Vagina (tissue), 2 donors: ENCODE measurements at regions not wholly inside any gene's neighbourhood (a gene's known extent, or its start where the extent isn't known, plus 50 kb on each side); places are given as distances from the start of the nearest gene placed in this dataset.

Source experiments
- CTCF ChIP-seq, 3 experiments: fragments of 450-650 bp in 2 of 3; fragments of 200-600 bp in 1 of 3; sonication (generic) in 1 of 3; IDR thresholded peaks; one replicate each; pipeline ENCODE4 v1.5.1; 2017 to 2019; ENCODE audit warnings: antibody characterized with exemption in 3 of 3, mild to moderate bottlenecking in 2 of 3, moderate library complexity in 2 of 3
- POLR2A ChIP-seq, 2 donors: fragments of 450-650 bp; IDR thresholded peaks; one replicate each; pipeline ENCODE4 v1.6.1; 2017; ENCODE audit warnings: antibody characterized with exemption in 2 of 2, mild to moderate bottlenecking in 2 of 2, moderate library complexity in 2 of 2
- POLR2AphosphoS5 ChIP-seq, 2 donors: sonication (generic); formaldehyde crosslinking; IDR thresholded peaks; one replicate each; pipeline ENCODE4 v1.9.0; 2017; ENCODE audit warnings: antibody characterized with exemption in 2 of 2, mild to moderate bottlenecking in 2 of 2, low read depth in 1 of 2; ENCODE audit not compliant: insufficient read depth in 1 of 2

GRCh38 chr21:35754583-35754982 lies 305.7 kb downstream of the SETD4 start:
- TF ChIP-seq POLR2A (IDR thresholded peaks at IDR 0.05), result no peak
- no peak for TF ChIP-seq CTCF (IDR thresholded peaks at IDR 0.05)
- no peak for TF ChIP-seq POLR2AphosphoS5 (IDR thresholded peaks at IDR 0.05; ENCODE audit: insufficient read depth in 1 of 2, low read depth in 1 of 2)
